ENCODE measurements at regions not wholly inside any gene's neighbourhood (a gene's known extent, or its start where the extent isn't known, plus 50 kb on each side); places are given as distances from the start of the nearest gene placed in this dataset.

DNA sequence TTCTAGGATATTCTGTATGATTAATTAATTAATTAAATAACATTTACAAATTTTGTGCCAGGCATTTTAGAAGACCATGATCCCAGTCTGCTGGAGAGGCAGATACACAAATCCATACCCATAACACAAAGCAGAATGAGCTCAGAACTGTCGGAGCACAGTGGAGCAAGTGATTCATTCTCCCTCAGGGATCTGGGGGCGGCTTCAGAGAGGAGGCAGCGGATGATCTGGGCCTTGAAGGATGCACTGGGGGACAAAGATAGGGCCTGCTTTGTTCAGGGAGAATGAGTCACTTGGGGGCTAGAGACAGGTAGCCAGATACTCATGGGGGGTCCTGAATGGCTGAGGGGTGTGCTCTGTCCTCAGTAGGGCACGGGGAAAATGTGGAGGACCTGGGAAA lies 50.9 kb upstream of the TRABD2B start:
- TF ChIP-seq, protein P1, sequence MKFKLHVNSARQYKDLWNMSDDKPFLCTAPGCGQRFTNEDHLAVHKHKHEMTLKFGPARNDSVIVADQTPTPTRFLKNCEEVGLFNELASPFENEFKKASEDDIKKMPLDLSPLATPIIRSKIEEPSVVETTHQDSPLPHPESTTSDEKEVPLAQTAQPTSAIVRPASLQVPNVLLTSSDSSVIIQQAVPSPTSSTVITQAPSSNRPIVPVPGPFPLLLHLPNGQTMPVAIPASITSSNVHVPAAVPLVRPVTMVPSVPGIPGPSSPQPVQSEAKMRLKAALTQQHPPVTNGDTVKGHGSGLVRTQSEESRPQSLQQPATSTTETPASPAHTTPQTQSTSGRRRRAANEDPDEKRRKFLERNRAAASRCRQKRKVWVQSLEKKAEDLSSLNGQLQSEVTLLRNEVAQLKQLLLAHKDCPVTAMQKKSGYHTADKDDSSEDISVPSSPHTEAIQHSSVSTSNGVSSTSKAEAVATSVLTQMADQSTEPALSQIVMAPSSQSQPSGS (CRISPR knock-in tag; IDR thresholded peaks at IDR 0.05; ENCODE audit: borderline replicate concordance, low read depth) = no peak
- no peak for TF ChIP-seq IRF2 (CRISPR knock-in tag; IDR thresholded peaks at IDR 0.05; ENCODE audit: borderline replicate concordance, low read depth)
